Loucy (cell line): ENCODE measurements at regions not wholly inside any gene's neighbourhood (a gene's known extent, or its start where the extent isn't known, plus 50 kb on each side); places are given as distances from the start of the nearest gene placed in this dataset.
A peak's percentile ranks its signal among the peaks of the same experiment; 100 is the strongest.

Experiments used
- H2AFZ ChIP-seq: fragments of 200-600 bp; sonication (generic); 2 replicates; pipeline ENCODE4 v1.6.0; 2016; ENCODE audit warnings: antibody characterized with exemption, mild to moderate bottlenecking, low read length, moderate library complexity
- H3F3A ChIP-seq: fragments of 200-600 bp; 2 replicates; pipeline ENCODE4 v1.6.0; 2016; ENCODE audit warnings: antibody characterized with exemption, low read depth, mild to moderate bottlenecking
- H3K27me3 ChIP-seq: fragments of 200-600 bp; sonication (generic); 2 replicates; pipeline ENCODE4 v1.6.1; 2014; ENCODE audit warnings: low read length, mild to moderate bottlenecking; ENCODE audit not compliant: insufficient read depth, poor library complexity, severe bottlenecking
- H3K36me3 ChIP-seq: fragments of 200-600 bp; sonication (generic); 2 replicates; pipeline ENCODE4 v1.6.1; 2016; ENCODE audit warnings: low read length; ENCODE audit not compliant: insufficient read depth
- H3K4me1 ChIP-seq: fragments of 200-600 bp; sonication (generic); 2 replicates; pipeline ENCODE4 v1.5.1; 2014; ENCODE audit warnings: low read length, mild to moderate bottlenecking; ENCODE audit not compliant: insufficient read depth, poor library complexity, severe bottlenecking
- H3K4me2 ChIP-seq: fragments of 200-600 bp; sonication (generic); 2 replicates; pipeline ENCODE4 v1.6.0; 2014; ENCODE audit warnings: antibody characterized with exemption, low read length, low read depth, mild to moderate bottlenecking; ENCODE audit not compliant: poor library complexity, severe bottlenecking
- H3K4me3 ChIP-seq: fragments of 200-600 bp; sonication (generic); 2 replicates; pipeline ENCODE4 v1.5.1; 2014; ENCODE audit warnings: low read length, mild to moderate bottlenecking, mixed read lengths; ENCODE audit not compliant: poor library complexity, severe bottlenecking
- H3K79me2 ChIP-seq: fragments of 200-600 bp; sonication (generic); 2 replicates; pipeline ENCODE4 v1.6.1; 2014; ENCODE audit warnings: low read length; ENCODE audit not compliant: insufficient read depth
- H3K9ac ChIP-seq: fragments of 200-600 bp; sonication (generic); 2 replicates; pipeline ENCODE4 v1.6.0; 2014; ENCODE audit warnings: mild to moderate bottlenecking, low read depth, low read length, moderate library complexity; ENCODE audit not compliant: poor library complexity, severe bottlenecking
- H3K9me2 ChIP-seq: fragments of 200-600 bp; sonication (generic); replicated peaks from 2 replicates; pipeline ENCODE4 v1.6.1; 2016; ENCODE audit warnings: low read depth, low read length, mixed read lengths
- H3K9me3 ChIP-seq: fragments of 200-600 bp; sonication (generic); 2 replicates; pipeline ENCODE4 v1.6.1; 2014; ENCODE audit warnings: mild to moderate bottlenecking, antibody characterized with exemption, low read length, low read depth; ENCODE audit not compliant: insufficient read depth
- H4K20me1 ChIP-seq: fragments of 200-600 bp; sonication (generic); 2 replicates; pipeline ENCODE4 v1.6.0; 2014; ENCODE audit warnings: antibody characterized with exemption, low read length, mild to moderate bottlenecking; ENCODE audit not compliant: insufficient read depth, poor library complexity, severe bottlenecking
- EZH2phosphoT487 ChIP-seq: fragments of 200-600 bp; IDR thresholded peaks from 2 replicates; pipeline ENCODE4 v1.6.1; 2018; ENCODE audit warnings: antibody characterized with exemption, mild to moderate bottlenecking, moderate library complexity, borderline replicate concordance
- TF ChIP-seq, protein P1 (sequence below): fragments of 200-600 bp; sonication (generic); conservative IDR thresholded peaks from 2 replicates; pipeline ENCODE4 v1.5.1; 2014; ENCODE audit warnings: mild to moderate bottlenecking, antibody characterized with exemption, low read length

DNA sequence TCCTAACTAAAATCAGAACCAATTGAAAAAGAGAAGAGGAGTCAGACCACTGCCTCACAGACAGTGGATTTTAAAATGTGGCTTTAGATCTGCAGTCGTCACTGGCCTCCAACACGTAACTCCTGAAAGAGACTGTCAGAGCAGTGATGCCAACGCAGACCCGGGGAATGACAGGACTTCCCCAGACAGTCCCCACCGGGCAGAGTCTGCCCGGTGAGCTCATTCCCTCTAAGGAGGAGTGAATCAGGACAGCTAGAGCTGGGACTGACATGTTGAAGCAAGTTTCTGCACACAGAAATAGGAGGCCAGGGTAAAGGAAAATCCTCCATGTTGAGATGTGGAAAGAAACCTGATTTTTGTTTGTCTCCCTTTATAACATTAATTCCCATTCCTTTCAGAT is 105.0 kb downstream of the TES start:
- Histone ChIP-seq H3K4me2 (no peak overlapping the region), H3K9me2 (no peaks in the 10 kb centered on the region), H2AFZ (peak overlapping the region; percentile 58; the same call in 1 of the 2 replicates), H3K9me3 (no peaks in the 10 kb centered on the region), H3K79me2 (no peaks in the 10 kb centered on the region), H3K4me1 (no peaks in the 10 kb centered on the region), H4K20me1 (no peaks in the 10 kb centered on the region), H3K4me3 (no peak overlapping the region), H3K9ac (no peak overlapping the region), H3F3A (no peaks in the 10 kb centered on the region), H3K27me3 (no peaks in the 10 kb centered on the region), H3K36me3 (no peaks in the 10 kb centered on the region)
- no peak for TF ChIP-seq EZH2phosphoT487
- TF ChIP-seq, protein P1, sequence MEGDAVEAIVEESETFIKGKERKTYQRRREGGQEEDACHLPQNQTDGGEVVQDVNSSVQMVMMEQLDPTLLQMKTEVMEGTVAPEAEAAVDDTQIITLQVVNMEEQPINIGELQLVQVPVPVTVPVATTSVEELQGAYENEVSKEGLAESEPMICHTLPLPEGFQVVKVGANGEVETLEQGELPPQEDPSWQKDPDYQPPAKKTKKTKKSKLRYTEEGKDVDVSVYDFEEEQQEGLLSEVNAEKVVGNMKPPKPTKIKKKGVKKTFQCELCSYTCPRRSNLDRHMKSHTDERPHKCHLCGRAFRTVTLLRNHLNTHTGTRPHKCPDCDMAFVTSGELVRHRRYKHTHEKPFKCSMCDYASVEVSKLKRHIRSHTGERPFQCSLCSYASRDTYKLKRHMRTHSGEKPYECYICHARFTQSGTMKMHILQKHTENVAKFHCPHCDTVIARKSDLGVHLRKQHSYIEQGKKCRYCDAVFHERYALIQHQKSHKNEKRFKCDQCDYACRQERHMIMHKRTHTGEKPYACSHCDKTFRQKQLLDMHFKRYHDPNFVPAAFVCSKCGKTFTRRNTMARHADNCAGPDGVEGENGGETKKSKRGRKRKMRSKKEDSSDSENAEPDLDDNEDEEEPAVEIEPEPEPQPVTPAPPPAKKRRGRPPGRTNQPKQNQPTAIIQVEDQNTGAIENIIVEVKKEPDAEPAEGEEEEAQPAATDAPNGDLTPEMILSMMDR, result no peak

DNA sequence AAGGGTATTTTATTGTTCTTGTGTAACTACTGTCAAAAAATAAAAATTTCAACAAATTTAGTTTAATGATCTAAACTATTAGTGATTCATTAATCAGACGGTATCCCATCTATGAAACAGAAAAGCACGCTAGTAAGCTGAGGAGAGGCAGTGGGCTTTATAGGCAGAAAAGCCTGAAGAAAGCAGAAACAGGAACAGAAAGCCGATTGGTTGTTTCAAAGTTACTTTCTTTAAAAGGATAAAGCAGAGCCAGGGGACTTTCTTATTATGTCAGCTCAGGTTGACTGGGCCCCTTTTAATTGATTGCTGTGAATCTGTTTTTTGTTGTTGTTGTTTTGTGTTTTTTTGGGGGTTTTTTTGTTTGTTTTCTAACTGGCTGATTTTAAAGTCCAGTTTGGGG is 105.5 kb downstream of the TES start:
- TF ChIP-seq EZH2phosphoT487, result no peak
- TF ChIP-seq, protein P1, result no peak
- Histone ChIP-seq H3K79me2 (no peaks in the 10 kb centered on the region), H3K4me3 (no peak overlapping the region), H3K4me1 (no peaks in the 10 kb centered on the region), H3K9me3 (no peaks in the 10 kb centered on the region), H3K4me2 (no peak overlapping the region), H3F3A (no peaks in the 10 kb centered on the region), H3K36me3 (no peaks in the 10 kb centered on the region), H3K9ac (no peak overlapping the region), H4K20me1 (no peaks in the 10 kb centered on the region), H2AFZ (peak overlapping the region; percentile 58; the same call in 1 of the 2 replicates), H3K27me3 (no peaks in the 10 kb centered on the region), H3K9me2 (no peaks in the 10 kb centered on the region)

DNA sequence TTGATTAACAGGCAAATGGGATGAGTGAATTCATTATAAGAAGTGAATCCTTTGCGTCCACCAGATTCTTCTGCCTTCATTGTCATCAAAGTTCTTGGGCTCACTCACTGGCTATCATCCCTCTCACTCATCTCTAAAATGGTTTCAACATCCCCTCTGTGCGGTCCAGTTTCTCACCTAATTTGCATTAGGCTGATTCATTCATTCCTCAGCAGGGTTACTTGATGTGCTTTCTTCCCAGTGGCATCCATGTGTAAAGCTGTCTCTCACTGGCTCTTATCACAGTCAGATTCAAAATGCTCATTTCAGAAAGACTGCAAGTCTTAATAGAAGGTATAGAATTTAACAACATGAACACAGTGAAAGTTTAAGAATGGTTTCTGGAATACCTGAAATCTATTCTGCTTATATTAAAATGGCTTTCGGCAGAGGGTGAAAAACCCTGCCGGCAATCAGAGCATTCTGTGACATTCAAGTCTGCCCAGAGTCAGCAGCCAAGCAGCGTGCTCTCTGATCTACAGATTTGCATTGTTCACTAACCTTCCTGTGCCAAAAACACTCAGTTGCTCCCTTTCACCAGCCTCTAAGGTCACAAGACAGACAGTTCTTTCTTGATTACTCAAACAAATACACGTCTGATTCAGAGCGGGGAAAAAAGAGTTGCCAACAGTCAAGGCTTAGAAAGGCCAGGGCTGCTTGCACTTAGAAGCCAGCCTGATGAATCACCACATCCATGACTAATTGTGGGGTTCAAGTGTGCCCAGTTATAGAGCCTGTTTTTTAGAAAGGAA is 106.7 kb downstream of the TES start:
- Histone ChIP-seq H3F3A (no peaks in the 10 kb centered on the region), H3K9me2 (no peaks in the 10 kb centered on the region), H3K9ac (no peak overlapping the region), H3K36me3 (no peaks in the 10 kb centered on the region), H4K20me1 (no peaks in the 10 kb centered on the region), H3K4me1 (no peaks in the 10 kb centered on the region), H3K79me2 (no peaks in the 10 kb centered on the region), H3K4me2 (no peak overlapping the region), H3K9me3 (no peaks in the 10 kb centered on the region), H3K27me3 (no peaks in the 10 kb centered on the region), H2AFZ (no peak overlapping the region), H3K4me3 (no peak overlapping the region)
- TF ChIP-seq, protein P1, result no peak
- TF ChIP-seq EZH2phosphoT487, result no peak
